MM.1S (cell line): ENCODE measurements at regions not wholly inside any gene's neighbourhood (a gene's known extent, or its start where the extent isn't known, plus 50 kb on each side); places are given as distances from the start of the nearest gene placed in this dataset.

Experiments used
- CTCF ChIP-seq: fragments of 300-600 bp; sonication (generic); IDR thresholded peaks from 2 replicates; pipeline ENCODE4 v1.5.1; 2016; ENCODE audit warnings: antibody characterized with exemption, low read length, mixed read lengths
- EZH2 ChIP-seq: fragments of 300-600 bp; sonication (generic); optimal IDR thresholded peaks from 2 replicates; pipeline ENCODE3; 2017; ENCODE audit warnings: low read depth, mild to moderate bottlenecking, antibody characterized with exemption, low read length, mixed read lengths
- EZH2phosphoT487 ChIP-seq: fragments of 300-600 bp; sonication (generic); IDR thresholded peaks from 2 replicates; pipeline ENCODE4 v1.6.1; 2018; ENCODE audit warnings: antibody characterized with exemption, low read length

- no peak for TF ChIP-seq EZH2phosphoT487
- no peak for TF ChIP-seq CTCF
- no peak for TF ChIP-seq EZH2
These were observed 314.5 kb upstream of the CCDC54 start for GRCh38 chr3:107062787-107063186.
